ENCODE measurements at regions not wholly inside any gene's neighbourhood (a gene's known extent, or its start where the extent isn't known, plus 50 kb on each side); places are given as distances from the start of the nearest gene placed in this dataset.

- TF ChIP-seq CTCF (IDR thresholded peaks at IDR 0.05; ENCODE audit: control extremely low read depth, extremely low read depth, low read depth, missing control alignments) = no peak
- ChIA-PET POLR2A (no interaction called here), CTCF (no interaction called here)
- DNase-seq (ENCODE audit: extremely low spot score) = no peak
Measured at GRCh38 chr15:25987638-25988037, 124.5 kb upstream of the ATP10A start.

GRCh38 chr15:25985165-25985564, 122.0 kb upstream of the ATP10A start:
- TF ChIP-seq CTCF (IDR thresholded peaks at IDR 0.05; ENCODE audit: control extremely low read depth, extremely low read depth, low read depth, missing control alignments) = no peak
- no peak for DNase-seq (ENCODE audit: extremely low spot score)
- POLR2A ChIA-PET = no interaction called here
- CTCF ChIA-PET = no interaction called here

- CTCF ChIA-PET = interaction anchor here (1.4 kb wide), 1 partner anchor 11 kb away, joined by 3 read pairs; no protein-coding TSS in a partner anchor
- no peak for DNase-seq (ENCODE audit: extremely low spot score)
- TF ChIP-seq CTCF (IDR thresholded peaks at IDR 0.05; ENCODE audit: control extremely low read depth, extremely low read depth, low read depth, missing control alignments) = no peak
- POLR2A ChIA-PET = no interaction called here
Measured at GRCh38 chr15:25982736-25983135, 119.6 kb upstream of the ATP10A start.

DNA sequence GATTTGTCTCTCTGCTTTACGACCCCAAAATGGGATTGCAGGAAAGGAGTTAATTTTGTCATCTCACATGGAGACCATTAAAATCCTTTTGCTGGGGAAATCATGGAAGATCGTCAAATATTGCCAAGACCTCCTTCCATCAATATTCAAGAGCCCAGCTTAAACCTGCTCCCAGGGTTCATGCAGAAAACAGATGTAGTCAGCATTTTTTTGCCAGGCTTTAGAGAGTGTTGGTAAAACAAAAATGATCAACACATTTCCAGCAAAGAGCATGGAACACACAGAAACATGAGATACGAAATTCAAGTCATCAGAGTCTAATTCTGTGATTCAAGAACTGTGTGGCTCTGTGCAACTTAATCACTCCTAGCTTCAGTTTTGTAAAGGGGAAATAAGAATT, 118.0 kb upstream of the ATP10A start:
- no peak for TF ChIP-seq CTCF (IDR thresholded peaks at IDR 0.05; ENCODE audit: control extremely low read depth, extremely low read depth, low read depth, missing control alignments)
- ChIA-PET CTCF (no interaction called here), POLR2A (no interaction called here)
- DNase-seq (ENCODE audit: extremely low spot score) = no peak

DNA sequence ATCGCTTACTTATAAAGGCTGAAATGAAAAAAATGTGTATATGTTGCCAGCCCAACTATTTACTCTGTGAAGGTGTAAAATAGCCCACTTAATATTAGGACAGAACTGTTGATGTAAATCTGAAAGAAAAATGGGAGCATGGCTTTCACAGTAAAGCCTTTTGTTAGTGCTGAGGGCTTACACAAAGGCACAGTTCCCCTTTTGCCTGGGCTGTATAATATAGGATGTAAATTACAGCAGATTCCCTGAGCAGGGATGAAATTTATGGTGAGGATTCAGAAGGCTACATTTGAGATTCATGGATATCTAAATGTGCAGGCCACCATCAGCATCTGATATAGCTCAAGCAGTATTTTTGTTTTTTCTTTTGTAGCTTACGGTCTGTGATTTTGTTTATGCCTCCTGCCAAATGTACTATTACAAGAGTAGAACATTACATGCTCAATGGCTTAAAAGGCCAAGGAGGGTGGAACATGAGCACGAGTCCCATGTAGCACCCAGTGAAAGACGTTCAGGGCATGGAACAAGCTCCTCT, 109.1 kb upstream of the ATP10A start:
- ChIA-PET POLR2A (no interaction called here), CTCF (interaction anchor here (1.4 kb wide), 1 partner anchor 104 kb away, joined by 3 read pairs; no protein-coding TSS in a partner anchor)
- TF ChIP-seq CTCF (IDR thresholded peaks at IDR 0.05; ENCODE audit: control extremely low read depth, extremely low read depth, low read depth, missing control alignments) = no peak
- DNase-seq (ENCODE audit: extremely low spot score) = no peak

GRCh38 chr15:25971053-25971452, 107.9 kb upstream of the ATP10A start:
- POLR2A ChIA-PET = no interaction called here
- TF ChIP-seq CTCF (IDR thresholded peaks at IDR 0.05; ENCODE audit: control extremely low read depth, extremely low read depth, low read depth, missing control alignments) = no peak
- CTCF ChIA-PET = interaction anchor here (1.0 to 1.3 kb wide), 2 partner anchors 8 to 12 kb away, joined by 3 read pairs; no protein-coding TSS in a partner anchor
- no peak for DNase-seq (ENCODE audit: extremely low spot score)
